Gastroesophageal sphincter (tissue), 3 donors: ENCODE measurements at regions not wholly inside any gene's neighbourhood (a gene's known extent, or its start where the extent isn't known, plus 50 kb on each side); places are given as distances from the start of the nearest gene placed in this dataset.

Source experiments
- CTCF ChIP-seq, 4 experiments: fragments of 200-600 bp in 2 of 4; fragments of 450-650 bp in 2 of 4; sonication (generic) in 1 of 4; IDR thresholded peaks; one replicate each; pipeline ENCODE4 v1.5.1; 2017 to 2019; ENCODE audit warnings: antibody characterized with exemption in 4 of 4, mild to moderate bottlenecking in 2 of 4, moderate library complexity in 2 of 4
- EP300 ChIP-seq: sonication (generic); formaldehyde crosslinking; IDR thresholded peaks from one replicate; pipeline ENCODE4 v1.6.1; 2017; ENCODE audit warnings: antibody characterized with exemption, mild to moderate bottlenecking
- POLR2A ChIP-seq, 2 donors: fragments of 450-650 bp; IDR thresholded peaks; one replicate each; pipeline ENCODE4 v1.6.1; 2017; ENCODE audit warnings: antibody characterized with exemption in 2 of 2, mild to moderate bottlenecking in 2 of 2, moderate library complexity in 1 of 2
- POLR2AphosphoS5 ChIP-seq: sonication (generic); formaldehyde crosslinking; IDR thresholded peaks from one replicate; pipeline ENCODE4 v1.6.1; 2017; ENCODE audit warnings: antibody characterized with exemption

GRCh38 chr3:94310341-94311135, 247.7 kb downstream of the NSUN3 start:
- TF ChIP-seq POLR2AphosphoS5 (no peak), CTCF (IDR thresholded peaks at IDR 0.05) (no peak), EP300 (no peak), POLR2A (IDR thresholded peaks at IDR 0.05) (no peak)
